Liver (tissue), 8 donors: ENCODE measurements at regions not wholly inside any gene's neighbourhood (a gene's known extent, or its start where the extent isn't known, plus 50 kb on each side); places are given as distances from the start of the nearest gene placed in this dataset.

Experiments used
- DNase-seq: peaks from one replicate; pipeline ENCODE4 v3.0.0-alpha.2; 2017; ENCODE audit warnings: low spot score
- H3K27ac ChIP-seq, 2 donors: one replicate each; pipeline ENCODE4 v1.7.0; 2013; ENCODE audit warnings: inconsistent platforms in 2 of 2, low read length in 2 of 2, control low read depth in 1 of 2, low read depth in 1 of 2, mild to moderate bottlenecking in 1 of 2
- H3K27me3 ChIP-seq, 4 donors: one replicate each; pipeline versions ENCODE4 v1.6.1 to v1.7.0; 2013; ENCODE audit warnings: low read length in 3 of 4, inconsistent platforms in 1 of 4, mild to moderate bottlenecking in 1 of 4, moderate library complexity in 1 of 4; ENCODE audit not compliant: control insufficient read depth in 4 of 4, insufficient read depth in 4 of 4
- H3K36me3 ChIP-seq, 4 donors: one replicate each; pipeline versions ENCODE4 v1.6.1 to v1.7.0; 2013; ENCODE audit warnings: low read length in 3 of 4, mild to moderate bottlenecking in 3 of 4, low read depth in 1 of 4, moderate library complexity in 1 of 4; ENCODE audit not compliant: control insufficient read depth in 4 of 4, insufficient read depth in 3 of 4
- H3K4me1 ChIP-seq, 4 donors: one replicate each; pipeline versions ENCODE4 v1.6.1 to v1.7.0; 2013; ENCODE audit warnings: low read length in 3 of 4, mild to moderate bottlenecking in 3 of 4, moderate library complexity in 1 of 4; ENCODE audit not compliant: control insufficient read depth in 4 of 4, insufficient read depth in 4 of 4
- H3K4me3 ChIP-seq, 3 donors: one replicate each; pipeline versions ENCODE4 v1.6.1 to v1.7.0; 2013; ENCODE audit warnings: low read length in 3 of 3, control low read depth in 1 of 3, low read depth in 1 of 3, mild to moderate bottlenecking in 1 of 3
- H3K9ac ChIP-seq, 2 donors: one replicate each; pipeline ENCODE4 v1.7.0; 2013; ENCODE audit warnings: low read length in 2 of 2, mild to moderate bottlenecking in 2 of 2, moderate library complexity in 2 of 2, control low read depth in 1 of 2, low read depth in 1 of 2
- H3K9me3 ChIP-seq, 4 donors: one replicate each; pipeline versions ENCODE4 v1.6.1 to v1.7.0; 2013; ENCODE audit warnings: low read length in 3 of 4; ENCODE audit not compliant: control insufficient read depth in 4 of 4
- EGR1 ChIP-seq, 2 donors: IDR thresholded peaks; 2 replicates each; pipeline ENCODE4 v1.6.1; 2016 to 2018; ENCODE audit warnings: antibody characterized with exemption in 2 of 2, low read depth in 2 of 2
- FOXA1 ChIP-seq: IDR thresholded peaks from 2 replicates; pipeline ENCODE4 v1.6.1; 2016; ENCODE audit warnings: antibody characterized with exemption
- FOXA2 ChIP-seq: IDR thresholded peaks from 2 replicates; pipeline ENCODE4 v1.6.1; 2016; ENCODE audit warnings: antibody characterized with exemption
- GABPA ChIP-seq, 2 donors: IDR thresholded peaks in 1 of 2; conservative IDR thresholded peaks in 1 of 2; 2 replicates each; pipeline ENCODE4 v1.6.1; 2016; ENCODE audit warnings: antibody characterized with exemption in 2 of 2, mild to moderate bottlenecking in 1 of 2, moderate library complexity in 1 of 2
- HNF4G ChIP-seq: IDR thresholded peaks from 2 replicates; pipeline ENCODE4 v1.6.1; 2016; ENCODE audit warnings: antibody characterized with exemption
- JUND ChIP-seq, 2 donors: IDR thresholded peaks; 2 replicates each; pipeline ENCODE4 v1.6.1; 2016; ENCODE audit warnings: antibody characterized with exemption in 2 of 2
- NR2F2 ChIP-seq: IDR thresholded peaks from 2 replicates; pipeline ENCODE4 v1.6.1; 2016; ENCODE audit warnings: antibody characterized with exemption
- RXRA ChIP-seq, 2 donors: IDR thresholded peaks; 2 replicates each; pipeline ENCODE4 v1.6.1; 2017 to 2018; ENCODE audit warnings: antibody characterized with exemption in 2 of 2, mild to moderate bottlenecking in 1 of 2
- SP1 ChIP-seq: IDR thresholded peaks from 2 replicates; pipeline ENCODE4 v1.6.1; 2018; ENCODE audit warnings: antibody characterized with exemption, mild to moderate bottlenecking
- WGBS: extraction: QIAGEN DNeasy Blood & Tissue Kit; methylation state at CpG from one replicate; pipeline ENCODE4 v1.1.7; 2013; 5-methylcytosine and 5-hydroxymethylcytosine counted together
- TF ChIP-seq, protein P1 (sequence below): fragments of 150-350 bp; IDR thresholded peaks from 2 replicates; pipeline ENCODE4 v1.5.1; 2017; ENCODE audit warnings: improper control_type of control experiment, low read depth, low read length; ENCODE audit not compliant: missing input control
- TF ChIP-seq, protein P2 (sequence below): IDR thresholded peaks from 2 replicates; pipeline ENCODE4 v1.6.1; 2016; ENCODE audit warnings: antibody characterized with exemption
- TF ChIP-seq, protein P3 (sequence below): IDR thresholded peaks from 2 replicates; pipeline ENCODE4 v1.6.1; 2016; ENCODE audit warnings: antibody characterized with exemption, mild to moderate bottlenecking
- TF ChIP-seq, protein P4 (sequence below): IDR thresholded peaks from 2 replicates; pipeline ENCODE4 v1.6.1; 2016; ENCODE audit warnings: antibody characterized with exemption
- donor health status: healthy.
- donor health status: healthy.
- donor health status: healthy.
- donor health status: healthy.
- donor health status: healthy.

DNA sequence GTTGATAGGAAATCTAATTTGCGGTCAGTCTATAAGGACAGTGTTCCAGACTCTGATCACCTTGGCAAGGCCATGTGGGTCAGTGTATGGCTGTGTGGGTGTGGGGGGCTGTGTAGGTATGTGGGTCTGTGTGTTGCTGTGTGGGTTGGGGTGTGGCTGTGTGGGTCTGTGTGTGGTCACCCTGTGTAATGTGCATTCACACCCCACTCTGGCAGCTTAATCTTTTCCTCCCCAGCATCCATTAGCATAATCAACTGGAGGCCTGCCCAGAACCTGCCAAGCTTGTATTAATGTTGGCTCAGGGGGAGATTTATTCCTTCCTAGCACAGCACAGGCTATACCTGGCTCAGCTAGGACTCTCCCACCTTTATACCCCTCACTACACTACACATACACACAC lies 203.2 kb downstream of the TUBA3C start:
- H3K9ac ChIP-seq = no peak overlapping the region
- peaks cover 0 to 3% (median 0%) of the 10 kb centered on the region in 4 donors for H3K27me3 ChIP-seq
- H3K4me3 ChIP-seq = no peak overlapping the region
- no peak overlapping the region for H3K27ac ChIP-seq
- TF ChIP-seq EGR1 (IDR thresholded peaks at IDR 0.05; ENCODE audit: low read depth in 2 of 2) (no peak), RXRA (IDR thresholded peaks at IDR 0.05) (no peak), FOXA1 (no peak)
- WGBS = 96% methylated on average over 1 of the region's 1 CpG
- H3K9me3 ChIP-seq = peaks cover 0 to 5% (median 0%) of the 10 kb centered on the region in 4 donors
- no peaks in the 10 kb centered on the region for H3K36me3 ChIP-seq
- no peak for DNase-seq
- H3K4me1 ChIP-seq = no peaks in the 10 kb centered on the region

- no peaks in the 10 kb centered on the region for H3K9me3 ChIP-seq
- DNase-seq = no peak
- WGBS = 65% methylated on average over 5 of the region's 5 CpGs
- no peak overlapping the region for H3K27ac ChIP-seq
- no peak overlapping the region for H3K4me3 ChIP-seq
- TF ChIP-seq GABPA (IDR thresholded peaks at IDR 0.05 in 1 of 2, conservative IDR thresholded peaks at IDR 0.05 in 1 of 2) (no peak), HNF4G (no peak), FOXA1 (no peak), RXRA (IDR thresholded peaks at IDR 0.05) (no peak), NR2F2 (no peak), SP1 (no peak), FOXA2 (no peak), JUND (IDR thresholded peaks at IDR 0.05) (no peak)
- TF ChIP-seq, protein P1, sequence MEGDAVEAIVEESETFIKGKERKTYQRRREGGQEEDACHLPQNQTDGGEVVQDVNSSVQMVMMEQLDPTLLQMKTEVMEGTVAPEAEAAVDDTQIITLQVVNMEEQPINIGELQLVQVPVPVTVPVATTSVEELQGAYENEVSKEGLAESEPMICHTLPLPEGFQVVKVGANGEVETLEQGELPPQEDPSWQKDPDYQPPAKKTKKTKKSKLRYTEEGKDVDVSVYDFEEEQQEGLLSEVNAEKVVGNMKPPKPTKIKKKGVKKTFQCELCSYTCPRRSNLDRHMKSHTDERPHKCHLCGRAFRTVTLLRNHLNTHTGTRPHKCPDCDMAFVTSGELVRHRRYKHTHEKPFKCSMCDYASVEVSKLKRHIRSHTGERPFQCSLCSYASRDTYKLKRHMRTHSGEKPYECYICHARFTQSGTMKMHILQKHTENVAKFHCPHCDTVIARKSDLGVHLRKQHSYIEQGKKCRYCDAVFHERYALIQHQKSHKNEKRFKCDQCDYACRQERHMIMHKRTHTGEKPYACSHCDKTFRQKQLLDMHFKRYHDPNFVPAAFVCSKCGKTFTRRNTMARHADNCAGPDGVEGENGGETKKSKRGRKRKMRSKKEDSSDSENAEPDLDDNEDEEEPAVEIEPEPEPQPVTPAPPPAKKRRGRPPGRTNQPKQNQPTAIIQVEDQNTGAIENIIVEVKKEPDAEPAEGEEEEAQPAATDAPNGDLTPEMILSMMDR = no peak
- TF ChIP-seq, protein P2, sequence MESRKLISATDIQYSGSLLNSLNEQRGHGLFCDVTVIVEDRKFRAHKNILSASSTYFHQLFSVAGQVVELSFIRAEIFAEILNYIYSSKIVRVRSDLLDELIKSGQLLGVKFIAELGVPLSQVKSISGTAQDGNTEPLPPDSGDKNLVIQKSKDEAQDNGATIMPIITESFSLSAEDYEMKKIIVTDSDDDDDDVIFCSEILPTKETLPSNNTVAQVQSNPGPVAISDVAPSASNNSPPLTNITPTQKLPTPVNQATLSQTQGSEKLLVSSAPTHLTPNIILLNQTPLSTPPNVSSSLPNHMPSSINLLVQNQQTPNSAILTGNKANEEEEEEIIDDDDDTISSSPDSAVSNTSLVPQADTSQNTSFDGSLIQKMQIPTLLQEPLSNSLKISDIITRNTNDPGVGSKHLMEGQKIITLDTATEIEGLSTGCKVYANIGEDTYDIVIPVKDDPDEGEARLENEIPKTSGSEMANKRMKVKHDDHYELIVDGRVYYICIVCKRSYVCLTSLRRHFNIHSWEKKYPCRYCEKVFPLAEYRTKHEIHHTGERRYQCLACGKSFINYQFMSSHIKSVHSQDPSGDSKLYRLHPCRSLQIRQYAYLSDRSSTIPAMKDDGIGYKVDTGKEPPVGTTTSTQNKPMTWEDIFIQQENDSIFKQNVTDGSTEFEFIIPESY = no peak
- TF ChIP-seq, protein P3, sequence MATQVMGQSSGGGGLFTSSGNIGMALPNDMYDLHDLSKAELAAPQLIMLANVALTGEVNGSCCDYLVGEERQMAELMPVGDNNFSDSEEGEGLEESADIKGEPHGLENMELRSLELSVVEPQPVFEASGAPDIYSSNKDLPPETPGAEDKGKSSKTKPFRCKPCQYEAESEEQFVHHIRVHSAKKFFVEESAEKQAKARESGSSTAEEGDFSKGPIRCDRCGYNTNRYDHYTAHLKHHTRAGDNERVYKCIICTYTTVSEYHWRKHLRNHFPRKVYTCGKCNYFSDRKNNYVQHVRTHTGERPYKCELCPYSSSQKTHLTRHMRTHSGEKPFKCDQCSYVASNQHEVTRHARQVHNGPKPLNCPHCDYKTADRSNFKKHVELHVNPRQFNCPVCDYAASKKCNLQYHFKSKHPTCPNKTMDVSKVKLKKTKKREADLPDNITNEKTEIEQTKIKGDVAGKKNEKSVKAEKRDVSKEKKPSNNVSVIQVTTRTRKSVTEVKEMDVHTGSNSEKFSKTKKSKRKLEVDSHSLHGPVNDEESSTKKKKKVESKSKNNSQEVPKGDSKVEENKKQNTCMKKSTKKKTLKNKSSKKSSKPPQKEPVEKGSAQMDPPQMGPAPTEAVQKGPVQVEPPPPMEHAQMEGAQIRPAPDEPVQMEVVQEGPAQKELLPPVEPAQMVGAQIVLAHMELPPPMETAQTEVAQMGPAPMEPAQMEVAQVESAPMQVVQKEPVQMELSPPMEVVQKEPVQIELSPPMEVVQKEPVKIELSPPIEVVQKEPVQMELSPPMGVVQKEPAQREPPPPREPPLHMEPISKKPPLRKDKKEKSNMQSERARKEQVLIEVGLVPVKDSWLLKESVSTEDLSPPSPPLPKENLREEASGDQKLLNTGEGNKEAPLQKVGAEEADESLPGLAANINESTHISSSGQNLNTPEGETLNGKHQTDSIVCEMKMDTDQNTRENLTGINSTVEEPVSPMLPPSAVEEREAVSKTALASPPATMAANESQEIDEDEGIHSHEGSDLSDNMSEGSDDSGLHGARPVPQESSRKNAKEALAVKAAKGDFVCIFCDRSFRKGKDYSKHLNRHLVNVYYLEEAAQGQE = no peak
- TF ChIP-seq, protein P4, sequence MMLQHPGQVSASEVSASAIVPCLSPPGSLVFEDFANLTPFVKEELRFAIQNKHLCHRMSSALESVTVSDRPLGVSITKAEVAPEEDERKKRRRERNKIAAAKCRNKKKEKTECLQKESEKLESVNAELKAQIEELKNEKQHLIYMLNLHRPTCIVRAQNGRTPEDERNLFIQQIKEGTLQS = no peak
- no peaks in the 10 kb centered on the region for H3K36me3 ChIP-seq
- no peak overlapping the region for H3K9ac ChIP-seq
- no peaks in the 10 kb centered on the region for H3K4me1 ChIP-seq
- peaks cover 0 to 3% (median 0%) of the 10 kb centered on the region in 4 donors for H3K27me3 ChIP-seq
These were observed 203.8 kb downstream of the TUBA3C start for GRCh38 chr13:18977857-18978256.
